ENCODE measurements at regions not wholly inside any gene's neighbourhood (a gene's known extent, or its start where the extent isn't known, plus 50 kb on each side); places are given as distances from the start of the nearest gene placed in this dataset.
"Not testable (repeated sequence)": the region's sequence is repeated elsewhere in the genome, so short reads cannot be mapped to it uniquely, and the experiment has no call there.

- TF ChIP-seq CTCF (IDR thresholded peaks at IDR 0.05; ENCODE audit: extremely low read depth, insufficient read depth, missing control alignments): no peak
- no peak for DNase-seq (ENCODE audit: low spot score)
- in situ Hi-C loops (cut with MboI; ENCODE audit: low pct_unique_long_range_greater_than_20kb, low sequenced_read_pairs, unreplicated experiment): no loop called here
Measured at GRCh38 chr10:128578766-128579165, 452.5 kb upstream of the MKI67 start.

GRCh38 chr10:128579280-128579865, 453.1 kb upstream of the MKI67 start:
- DNase-seq (ENCODE audit: low spot score): no peak
- in situ Hi-C loops (cut with MboI; ENCODE audit: low pct_unique_long_range_greater_than_20kb, low sequenced_read_pairs, unreplicated experiment): no loop called here

GRCh38 chr10:128579901-128580300, 453.7 kb upstream of the MKI67 start:
- DNase-seq (ENCODE audit: low spot score): no peak
- TF ChIP-seq CTCF (IDR thresholded peaks at IDR 0.05; ENCODE audit: extremely low read depth, insufficient read depth, missing control alignments): no peak
- in situ Hi-C loops (cut with MboI; ENCODE audit: low pct_unique_long_range_greater_than_20kb, low sequenced_read_pairs, unreplicated experiment): no loop called here

More at GRCh38 chr10:128579280-128579865, 453.1 kb upstream of the MKI67 start:
- no peak for TF ChIP-seq CTCF (IDR thresholded peaks at IDR 0.05; ENCODE audit: extremely low read depth, insufficient read depth, missing control alignments)

GRCh38 chr10:128583125-128583524, 456.9 kb upstream of the MKI67 start:
- in situ Hi-C loops (cut with MboI; ENCODE audit: low pct_unique_long_range_greater_than_20kb, low sequenced_read_pairs, unreplicated experiment); DNase-seq (ENCODE audit: low spot score): not testable (repeated sequence)

- DNase-seq (ENCODE audit: low spot score); in situ Hi-C loops (cut with MboI; ENCODE audit: low pct_unique_long_range_greater_than_20kb, low sequenced_read_pairs, unreplicated experiment): not testable (repeated sequence)
Measured at GRCh38 chr10:128586599-128586998, 460.4 kb upstream of the MKI67 start.

- TF ChIP-seq CTCF (IDR thresholded peaks at IDR 0.05; ENCODE audit: extremely low read depth, insufficient read depth, missing control alignments): no peak
- in situ Hi-C loops (cut with MboI; ENCODE audit: low pct_unique_long_range_greater_than_20kb, low sequenced_read_pairs, unreplicated experiment): no loop called here
- DNase-seq (ENCODE audit: low spot score): no peak
Measured at GRCh38 chr10:128587689-128588088, 461.5 kb upstream of the MKI67 start.

GRCh38 chr10:128588402-128588801, 462.2 kb upstream of the MKI67 start:
- TF ChIP-seq CTCF (IDR thresholded peaks at IDR 0.05; ENCODE audit: extremely low read depth, insufficient read depth, missing control alignments): no peak
- DNase-seq (ENCODE audit: low spot score): no peak
- in situ Hi-C loops (cut with MboI; ENCODE audit: low pct_unique_long_range_greater_than_20kb, low sequenced_read_pairs, unreplicated experiment): no loop called here

GRCh38 chr10:128594688-128595087, 468.5 kb upstream of the MKI67 start:
- in situ Hi-C loops (cut with MboI; ENCODE audit: low pct_unique_long_range_greater_than_20kb, low sequenced_read_pairs, unreplicated experiment): no loop called here
- TF ChIP-seq CTCF (IDR thresholded peaks at IDR 0.05; ENCODE audit: extremely low read depth, insufficient read depth, missing control alignments): no peak
- no peak for DNase-seq (ENCODE audit: low spot score)
